ENCODE measurements at regions not wholly inside any gene's neighbourhood (a gene's known extent, or its start where the extent isn't known, plus 50 kb on each side); places are given as distances from the start of the nearest gene placed in this dataset.
A peak's percentile ranks its signal among the peaks of the same experiment; 100 is the strongest.
"Not testable (repeated sequence)": the region's sequence is repeated elsewhere in the genome, so short reads cannot be mapped to it uniquely, and the experiment has no call there.

DNA sequence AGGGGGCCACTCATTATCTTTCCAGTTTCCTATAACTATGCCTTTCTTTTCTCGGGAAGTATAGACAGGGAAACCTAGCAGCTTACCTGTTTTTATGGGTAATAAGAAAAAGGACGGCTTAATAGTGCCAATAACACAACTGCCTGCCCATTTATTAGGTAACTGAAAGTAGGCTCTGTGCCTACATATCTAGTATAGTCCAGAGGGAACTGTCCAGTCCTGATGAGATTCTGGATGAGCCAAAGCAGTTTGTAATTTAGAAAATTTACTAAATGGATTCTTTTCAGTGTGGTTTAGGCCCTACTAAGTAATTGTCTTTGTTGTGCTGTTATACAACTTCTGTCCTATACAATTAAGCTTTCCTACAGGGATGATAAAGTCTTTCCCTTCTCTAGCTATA lies 125.5 kb upstream of the CCZ1B start:
- H3K9me1 ChIP-seq (ENCODE audit: control insufficient read depth, extremely low read depth, insufficient read depth, low read length); H3K27me3 ChIP-seq (ENCODE audit: control insufficient read depth, extremely low read depth, insufficient read depth, low read length); DNase-seq (ENCODE audit: low read depth, low spot score); H3K4me3 ChIP-seq (ENCODE audit: control insufficient read depth in 2 of 3, extremely low read depth in 1 of 3, insufficient read depth in 2 of 3, low read depth in 1 of 3, low read length in 3 of 3); H3K4me1 ChIP-seq (ENCODE audit: control insufficient read depth, extremely low read depth, insufficient read depth, low read length); dilution Hi-C loops (cut with MboI; ENCODE audit: extremely low pct_ligation_motif_present, low sequenced_read_pairs); H3K27ac ChIP-seq (ENCODE audit: control insufficient read depth, insufficient read depth, low read length); H2AFZ ChIP-seq (ENCODE audit: control insufficient read depth, low read length); H4K20me1 ChIP-seq (ENCODE audit: control insufficient read depth, extremely low read depth, insufficient read depth, low read length); H3K9me3 ChIP-seq (ENCODE audit: control insufficient read depth, low read depth, low read length); FAIRE-seq; H3K4me2 ChIP-seq (ENCODE audit: control insufficient read depth, extremely low read depth, insufficient read depth, low read depth, low read length); H3K9ac ChIP-seq (ENCODE audit: control insufficient read depth, extremely low read depth, insufficient read depth, low read length); H3K36me3 ChIP-seq (ENCODE audit: control insufficient read depth in 2 of 2, extremely low read depth in 1 of 2, insufficient read depth in 2 of 2, low read length in 2 of 2); H3K79me2 ChIP-seq (ENCODE audit: control insufficient read depth, insufficient read depth, low read length): not testable (repeated sequence)

DNA sequence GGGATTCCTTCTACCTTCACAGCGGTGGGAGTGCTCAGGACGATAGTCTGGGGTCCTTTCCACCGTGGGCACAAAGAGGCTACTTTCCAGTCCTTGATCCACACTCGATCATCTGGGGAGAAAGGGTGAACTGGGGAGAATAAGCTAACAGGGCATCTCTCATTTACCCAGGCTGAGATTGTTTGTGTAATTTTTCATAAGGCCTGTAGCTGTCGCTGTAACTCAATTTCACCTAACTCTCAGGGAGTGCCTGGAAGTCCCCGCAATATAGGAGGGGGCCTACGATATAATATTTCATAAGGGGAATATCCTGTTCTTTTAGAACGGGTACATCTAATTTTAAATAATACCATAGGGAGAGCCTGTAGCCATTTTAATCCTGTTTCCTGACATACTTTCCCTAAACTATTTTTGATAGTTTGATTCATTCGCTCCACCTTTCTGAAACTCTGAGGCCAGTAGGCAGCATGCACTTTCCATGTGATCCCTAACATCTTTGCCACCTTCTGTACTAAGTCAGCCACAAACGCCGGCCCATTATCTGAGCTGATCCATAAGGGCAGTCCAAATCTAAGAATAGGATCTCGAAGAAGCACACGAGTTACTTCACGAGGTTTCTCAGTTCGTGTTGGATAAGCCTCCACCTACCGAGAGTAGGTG lies 127.2 kb upstream of the CCZ1B start:
- H3K4me1 ChIP-seq (ENCODE audit: control insufficient read depth, extremely low read depth, insufficient read depth, low read length); H3K27me3 ChIP-seq (ENCODE audit: control insufficient read depth, extremely low read depth, insufficient read depth, low read length); H3K9me1 ChIP-seq (ENCODE audit: control insufficient read depth, extremely low read depth, insufficient read depth, low read length); H4K20me1 ChIP-seq (ENCODE audit: control insufficient read depth, extremely low read depth, insufficient read depth, low read length); H3K36me3 ChIP-seq (ENCODE audit: control insufficient read depth in 2 of 2, extremely low read depth in 1 of 2, insufficient read depth in 2 of 2, low read length in 2 of 2); DNase-seq (ENCODE audit: low read depth, low spot score); H3K9me3 ChIP-seq (ENCODE audit: control insufficient read depth, low read depth, low read length); dilution Hi-C loops (cut with MboI; ENCODE audit: extremely low pct_ligation_motif_present, low sequenced_read_pairs); FAIRE-seq; H3K79me2 ChIP-seq (ENCODE audit: control insufficient read depth, insufficient read depth, low read length): not testable (repeated sequence)
- H2AFZ ChIP-seq (ENCODE audit: control insufficient read depth, low read length), result peak overlapping the region; percentile 63
- H3K4me3 ChIP-seq (ENCODE audit: control insufficient read depth in 2 of 3, extremely low read depth in 1 of 3, insufficient read depth in 2 of 3, low read depth in 1 of 3, low read length in 3 of 3), result peak overlapping the region; percentile 10 to 57 (median 29)
- TF ChIP-seq, protein P1, sequence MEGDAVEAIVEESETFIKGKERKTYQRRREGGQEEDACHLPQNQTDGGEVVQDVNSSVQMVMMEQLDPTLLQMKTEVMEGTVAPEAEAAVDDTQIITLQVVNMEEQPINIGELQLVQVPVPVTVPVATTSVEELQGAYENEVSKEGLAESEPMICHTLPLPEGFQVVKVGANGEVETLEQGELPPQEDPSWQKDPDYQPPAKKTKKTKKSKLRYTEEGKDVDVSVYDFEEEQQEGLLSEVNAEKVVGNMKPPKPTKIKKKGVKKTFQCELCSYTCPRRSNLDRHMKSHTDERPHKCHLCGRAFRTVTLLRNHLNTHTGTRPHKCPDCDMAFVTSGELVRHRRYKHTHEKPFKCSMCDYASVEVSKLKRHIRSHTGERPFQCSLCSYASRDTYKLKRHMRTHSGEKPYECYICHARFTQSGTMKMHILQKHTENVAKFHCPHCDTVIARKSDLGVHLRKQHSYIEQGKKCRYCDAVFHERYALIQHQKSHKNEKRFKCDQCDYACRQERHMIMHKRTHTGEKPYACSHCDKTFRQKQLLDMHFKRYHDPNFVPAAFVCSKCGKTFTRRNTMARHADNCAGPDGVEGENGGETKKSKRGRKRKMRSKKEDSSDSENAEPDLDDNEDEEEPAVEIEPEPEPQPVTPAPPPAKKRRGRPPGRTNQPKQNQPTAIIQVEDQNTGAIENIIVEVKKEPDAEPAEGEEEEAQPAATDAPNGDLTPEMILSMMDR (optimal IDR thresholded peaks at IDR 0.05 in 1 of 3, IDR thresholded peaks at IDR 0.05 in 1 of 3, conservative IDR thresholded peaks at IDR 0.05 in 1 of 3; ENCODE audit: extremely low read depth in 1 of 3, insufficient read depth in 2 of 3, low read length in 3 of 3), result peak in 2 of 3 experiments; percentile 13 to 15
- peak overlapping the region; percentile 71 for H3K9ac ChIP-seq (ENCODE audit: control insufficient read depth, extremely low read depth, insufficient read depth, low read length)
- peak overlapping the region; percentile 76 for H3K27ac ChIP-seq (ENCODE audit: control insufficient read depth, insufficient read depth, low read length)
- H3K4me2 ChIP-seq (ENCODE audit: control insufficient read depth, extremely low read depth, insufficient read depth, low read depth, low read length), result peak overlapping the region; percentile 76

DNA sequence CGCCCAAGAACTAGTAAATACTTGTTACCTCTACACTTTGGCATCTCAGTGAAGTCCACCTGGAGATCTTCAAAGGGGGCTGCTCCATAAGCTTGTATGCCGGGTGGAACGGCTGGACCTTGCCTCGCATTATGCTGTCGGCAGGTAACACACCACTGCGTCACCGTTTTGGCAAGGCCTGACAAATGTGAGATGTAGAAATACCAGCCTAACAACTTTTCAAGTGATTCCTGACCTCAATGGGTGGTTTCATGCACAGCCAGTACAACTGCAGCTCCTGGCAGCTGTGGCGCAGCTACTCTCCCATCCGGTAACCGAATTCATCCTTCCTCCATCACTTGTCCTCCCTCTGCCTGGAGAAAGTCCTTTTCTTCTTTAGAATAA lies 127.7 kb upstream of the CCZ1B start:
- peak overlapping the region; percentile 71 for H3K9ac ChIP-seq (ENCODE audit: control insufficient read depth, extremely low read depth, insufficient read depth, low read length)
- H3K27me3 ChIP-seq (ENCODE audit: control insufficient read depth, extremely low read depth, insufficient read depth, low read length); H3K79me2 ChIP-seq (ENCODE audit: control insufficient read depth, insufficient read depth, low read length); H4K20me1 ChIP-seq (ENCODE audit: control insufficient read depth, extremely low read depth, insufficient read depth, low read length); H3K4me1 ChIP-seq (ENCODE audit: control insufficient read depth, extremely low read depth, insufficient read depth, low read length); H3K9me3 ChIP-seq (ENCODE audit: control insufficient read depth, low read depth, low read length); H3K36me3 ChIP-seq (ENCODE audit: control insufficient read depth in 2 of 2, extremely low read depth in 1 of 2, insufficient read depth in 2 of 2, low read length in 2 of 2); FAIRE-seq; dilution Hi-C loops (cut with MboI; ENCODE audit: extremely low pct_ligation_motif_present, low sequenced_read_pairs); H3K9me1 ChIP-seq (ENCODE audit: control insufficient read depth, extremely low read depth, insufficient read depth, low read length): not testable (repeated sequence)
- H3K4me3 ChIP-seq (ENCODE audit: control insufficient read depth in 2 of 3, extremely low read depth in 1 of 3, insufficient read depth in 2 of 3, low read depth in 1 of 3, low read length in 3 of 3), result peak overlapping the region; percentile 10 to 57 (median 29)
- DNase-seq (ENCODE audit: low read depth, low spot score), result peak; percentile 9
- peak overlapping the region; percentile 63 for H2AFZ ChIP-seq (ENCODE audit: control insufficient read depth, low read length)
- H3K4me2 ChIP-seq (ENCODE audit: control insufficient read depth, extremely low read depth, insufficient read depth, low read depth, low read length), result peak overlapping the region; percentile 76
- H3K27ac ChIP-seq (ENCODE audit: control insufficient read depth, insufficient read depth, low read length), result peak overlapping the region; percentile 76

DNA sequence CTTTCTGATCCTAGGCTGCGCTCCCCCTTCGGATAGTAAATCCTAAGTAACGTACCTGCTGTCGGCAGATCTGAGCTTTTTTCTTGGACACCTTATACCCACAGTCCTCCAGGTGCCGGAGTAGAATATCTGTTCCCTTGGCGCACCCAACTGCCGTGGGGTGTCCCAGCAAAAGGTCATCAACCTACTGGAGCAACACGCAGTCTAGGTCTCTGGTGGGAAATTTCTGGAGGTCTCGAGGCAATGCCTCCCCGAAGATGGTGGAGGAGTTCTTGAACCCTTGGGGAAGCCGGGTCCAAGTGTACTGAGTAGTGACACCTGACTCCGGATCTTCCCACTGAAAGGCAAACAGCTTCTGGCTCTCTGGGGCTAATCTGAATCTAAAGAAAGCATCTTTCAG lies 129.3 kb upstream of the CCZ1B start:
- DNase-seq (ENCODE audit: low read depth, low spot score); H3K36me3 ChIP-seq (ENCODE audit: control insufficient read depth in 2 of 2, extremely low read depth in 1 of 2, insufficient read depth in 2 of 2, low read length in 2 of 2); H3K4me3 ChIP-seq (ENCODE audit: control insufficient read depth in 2 of 3, extremely low read depth in 1 of 3, insufficient read depth in 2 of 3, low read depth in 1 of 3, low read length in 3 of 3); FAIRE-seq; H3K9me3 ChIP-seq (ENCODE audit: control insufficient read depth, low read depth, low read length); H3K9ac ChIP-seq (ENCODE audit: control insufficient read depth, extremely low read depth, insufficient read depth, low read length); H4K20me1 ChIP-seq (ENCODE audit: control insufficient read depth, extremely low read depth, insufficient read depth, low read length); H3K27ac ChIP-seq (ENCODE audit: control insufficient read depth, insufficient read depth, low read length); H3K9me1 ChIP-seq (ENCODE audit: control insufficient read depth, extremely low read depth, insufficient read depth, low read length); H3K4me1 ChIP-seq (ENCODE audit: control insufficient read depth, extremely low read depth, insufficient read depth, low read length); H3K79me2 ChIP-seq (ENCODE audit: control insufficient read depth, insufficient read depth, low read length); H2AFZ ChIP-seq (ENCODE audit: control insufficient read depth, low read length); dilution Hi-C loops (cut with MboI; ENCODE audit: extremely low pct_ligation_motif_present, low sequenced_read_pairs); H3K4me2 ChIP-seq (ENCODE audit: control insufficient read depth, extremely low read depth, insufficient read depth, low read depth, low read length); H3K27me3 ChIP-seq (ENCODE audit: control insufficient read depth, extremely low read depth, insufficient read depth, low read length): not testable (repeated sequence)
